Activated CD4-positive, alpha-beta T cell treated with anti-CD3 and anti-CD28 coated beads for 36 hours (primary cell): ENCODE measurements at regions not wholly inside any gene's neighbourhood (a gene's known extent, or its start where the extent isn't known, plus 50 kb on each side); places are given as distances from the start of the nearest gene placed in this dataset.

Source experiments
- ATAC-seq: fragments of 200-7000 bp; cut with Tn5 transposase; one replicate; pipeline ENCODE4 v1.10.0; 2021; ENCODE audit warnings: mild to moderate bottlenecking, moderate library complexity
- CTCF ChIA-PET: fragments of 350-600 bp; sonication (Branson Sonifier 250); formaldehyde crosslinking; loops from one replicate; lab custom pipeline; 2021; ENCODE audit warnings: antibody characterized with exemption; lab: Charles Lee
- POLR2A ChIA-PET: fragments of 350-600 bp; sonication (Branson Sonifier 250); formaldehyde crosslinking; loops from one replicate; lab custom pipeline; 2021; ENCODE audit warnings: antibody characterized with exemption, inconsistent platforms; lab: Charles Lee
- DNase-seq: peaks from one replicate; pipeline ENCODE4 v3.0.0-alpha.2; 2020
- H3K27ac Mint-ChIP-seq: one replicate; pipeline ENCODE4 v1.8.0; 2021; ENCODE audit warnings: mixed read lengths
- H3K27me3 Mint-ChIP-seq: one replicate; pipeline ENCODE4 v1.8.0; 2021; ENCODE audit warnings: mixed read lengths
- H3K36me3 Mint-ChIP-seq: one replicate; pipeline ENCODE4 v1.8.0; 2021; ENCODE audit warnings: low read depth, mixed read lengths
- H3K4me1 Mint-ChIP-seq: one replicate; pipeline ENCODE4 v1.8.0; 2021; ENCODE audit warnings: mixed read lengths
- H3K4me3 Mint-ChIP-seq: one replicate; pipeline ENCODE4 v1.8.0; 2021; ENCODE audit warnings: mild to moderate bottlenecking, moderate library complexity, mixed read lengths
- H3K9me3 Mint-ChIP-seq: one replicate; pipeline ENCODE4 v1.8.0; 2021; ENCODE audit warnings: low read depth, mixed read lengths
- intact Hi-C, 2 experiments: fragments of 100-400 bp; cut with DNase I in 1 of 2; cut with micrococcal nuclease in 1 of 2; formaldehyde crosslinking; loops; one replicate each; pipeline versions ENCODE4 v1.14.2 to v1.15.1; 2022 to 2024; cut with DNase I, micrococcal nuclease

- Mint-ChIP-seq H3K4me3 (no peak overlapping the region), H3K9me3 (no peaks in the 10 kb centered on the region), H3K36me3 (no peaks in the 10 kb centered on the region), H3K27me3 (no peaks in the 10 kb centered on the region), H3K4me1 (no peaks in the 10 kb centered on the region), H3K27ac (no peak overlapping the region)
- ChIA-PET CTCF (interaction anchor here (0.7 kb wide), 1 partner anchor 145 kb away, joined by 3 read pairs; no protein-coding TSS in a partner anchor), POLR2A (no interaction called here)
- ATAC-seq (no peak), DNase-seq (no peak)
- intact Hi-C loops, result no loop called here
Measured at GRCh38 chr3:177959188-177959587, 577.0 kb upstream of the KCNMB2 start.

- no peaks in the 10 kb centered on the region for H3K27me3 Mint-ChIP-seq
- no peak for DNase-seq
- H3K27ac Mint-ChIP-seq, result no peak overlapping the region
- H3K4me3 Mint-ChIP-seq, result no peak overlapping the region
- no peaks in the 10 kb centered on the region for H3K4me1 Mint-ChIP-seq
- ChIA-PET CTCF (no interaction called here), POLR2A (no interaction called here)
- intact Hi-C loops, result no loop called here
- ATAC-seq, result no peak
- H3K36me3 Mint-ChIP-seq, result no peaks in the 10 kb centered on the region
- H3K9me3 Mint-ChIP-seq, result no peaks in the 10 kb centered on the region
Measured at GRCh38 chr3:177960014-177960413, 576.2 kb upstream of the KCNMB2 start.

- no peak for ATAC-seq
- no peak overlapping the region for H3K27ac Mint-ChIP-seq
- POLR2A ChIA-PET, result no interaction called here
Measured at GRCh38 chr3:177960722-177961121, 575.5 kb upstream of the KCNMB2 start.

GRCh38 chr3:177961784-177962183 is 574.5 kb upstream of the KCNMB2 start:
- DNase-seq (no peak), ATAC-seq (no peak)
- H3K27ac Mint-ChIP-seq, result no peak overlapping the region
- H3K4me3 Mint-ChIP-seq, result no peak overlapping the region
- no peaks in the 10 kb centered on the region for H3K4me1 Mint-ChIP-seq
- intact Hi-C loops, result no loop called here
- H3K36me3 Mint-ChIP-seq, result no peaks in the 10 kb centered on the region
- no peaks in the 10 kb centered on the region for H3K9me3 Mint-ChIP-seq
- ChIA-PET POLR2A (no interaction called here), CTCF (no interaction called here)
- H3K27me3 Mint-ChIP-seq, result no peaks in the 10 kb centered on the region

More at GRCh38 chr3:177960722-177961121, 575.5 kb upstream of the KCNMB2 start:
- CTCF ChIA-PET, result no interaction called here
- DNase-seq, result no peak
- Mint-ChIP-seq H3K9me3 (no peaks in the 10 kb centered on the region), H3K4me3 (no peak overlapping the region), H3K27me3 (no peaks in the 10 kb centered on the region), H3K4me1 (no peaks in the 10 kb centered on the region), H3K36me3 (no peaks in the 10 kb centered on the region)
- intact Hi-C loops, result no loop called here

GRCh38 chr3:177966493-177966892 is 569.7 kb upstream of the KCNMB2 start:
- Mint-ChIP-seq H3K4me3 (no peak overlapping the region), H3K4me1 (no peaks in the 10 kb centered on the region), H3K9me3 (no peaks in the 10 kb centered on the region), H3K27ac (no peak overlapping the region), H3K36me3 (no peaks in the 10 kb centered on the region), H3K27me3 (no peaks in the 10 kb centered on the region)
- intact Hi-C loops, result no loop called here
- no peak for ATAC-seq
- no peak for DNase-seq
- ChIA-PET CTCF (interaction anchor here (0.7 kb wide), 1 partner anchor 415 kb away, joined by 3 read pairs; no protein-coding TSS in a partner anchor), POLR2A (no interaction called here)

GRCh38 chr3:177968891-177969290 is 567.3 kb upstream of the KCNMB2 start:
- Mint-ChIP-seq H3K4me3 (no peak overlapping the region), H3K27ac (no peak overlapping the region), H3K9me3 (no peaks in the 10 kb centered on the region), H3K27me3 (no peaks in the 10 kb centered on the region), H3K36me3 (no peaks in the 10 kb centered on the region), H3K4me1 (no peaks in the 10 kb centered on the region)
- ChIA-PET POLR2A (no interaction called here), CTCF (no interaction called here)
- DNase-seq, result no peak
- no peak for ATAC-seq
- intact Hi-C loops, result no loop called here

GRCh38 chr3:177973241-177973840 is 562.9 kb upstream of the KCNMB2 start:
- Mint-ChIP-seq H3K36me3 (no peaks in the 10 kb centered on the region), H3K4me3 (no peak overlapping the region), H3K4me1 (no peaks in the 10 kb centered on the region), H3K27me3 (no peaks in the 10 kb centered on the region), H3K9me3 (no peaks in the 10 kb centered on the region), H3K27ac (no peak overlapping the region)
- ATAC-seq (peak; percentile 39), DNase-seq (no peak)
- intact Hi-C loops, result no loop called here
- ChIA-PET POLR2A (interaction anchor here (0.6 to 0.7 kb wide), 2 partner anchors 15 to 499 kb away, joined by 3 read pairs; no protein-coding TSS in a partner anchor), CTCF (no interaction called here)

- Mint-ChIP-seq H3K36me3 (no peaks in the 10 kb centered on the region), H3K4me1 (no peaks in the 10 kb centered on the region), H3K4me3 (no peak overlapping the region), H3K9me3 (no peaks in the 10 kb centered on the region), H3K27ac (no peak overlapping the region), H3K27me3 (no peaks in the 10 kb centered on the region)
- POLR2A ChIA-PET, result no interaction called here
- DNase-seq, result no peak
- ATAC-seq, result no peak
- CTCF ChIA-PET, result no interaction called here
- intact Hi-C loops, result no loop called here
Measured at GRCh38 chr3:177976241-177976640, 560.0 kb upstream of the KCNMB2 start.

GRCh38 chr3:177976866-177977265 is 559.4 kb upstream of the KCNMB2 start:
- DNase-seq (no peak), ATAC-seq (no peak)
- H3K36me3 Mint-ChIP-seq, result no peaks in the 10 kb centered on the region
- no peaks in the 10 kb centered on the region for H3K27me3 Mint-ChIP-seq
- H3K4me3 Mint-ChIP-seq, result no peak overlapping the region
- no peak overlapping the region for H3K27ac Mint-ChIP-seq
- no peaks in the 10 kb centered on the region for H3K4me1 Mint-ChIP-seq
- intact Hi-C loops, result no loop called here
- H3K9me3 Mint-ChIP-seq, result no peaks in the 10 kb centered on the region
- ChIA-PET POLR2A (no interaction called here), CTCF (no interaction called here)

- POLR2A ChIA-PET, result no interaction called here
- no peak overlapping the region for H3K27ac Mint-ChIP-seq
- intact Hi-C loops, result no loop called here
- CTCF ChIA-PET, result interaction anchor here (0.6 kb wide), 1 partner anchor 157 kb away, joined by 3 read pairs; no protein-coding TSS in a partner anchor
- H3K36me3 Mint-ChIP-seq, result no peaks in the 10 kb centered on the region
- H3K4me3 Mint-ChIP-seq, result no peak overlapping the region
- DNase-seq (no peak), ATAC-seq (peak; percentile 58)
- H3K27me3 Mint-ChIP-seq, result no peaks in the 10 kb centered on the region
- H3K9me3 Mint-ChIP-seq, result no peaks in the 10 kb centered on the region
- no peaks in the 10 kb centered on the region for H3K4me1 Mint-ChIP-seq
Measured at GRCh38 chr3:177977381-177978158, 558.7 kb upstream of the KCNMB2 start.

GRCh38 chr3:177978946-177979345 is 557.3 kb upstream of the KCNMB2 start:
- POLR2A ChIA-PET, result no interaction called here

GRCh38 chr3:177979703-177980102 is 556.5 kb upstream of the KCNMB2 start:
- no peaks in the 10 kb centered on the region for H3K27me3 Mint-ChIP-seq
- ChIA-PET POLR2A (no interaction called here), CTCF (no interaction called here)
- H3K27ac Mint-ChIP-seq, result no peak overlapping the region
- DNase-seq, result no peak
- ATAC-seq, result no peak
- intact Hi-C loops, result no loop called here
- H3K36me3 Mint-ChIP-seq, result no peaks in the 10 kb centered on the region
- H3K4me1 Mint-ChIP-seq, result no peaks in the 10 kb centered on the region
- no peaks in the 10 kb centered on the region for H3K9me3 Mint-ChIP-seq
- no peak overlapping the region for H3K4me3 Mint-ChIP-seq

More at GRCh38 chr3:177978946-177979345, 557.3 kb upstream of the KCNMB2 start:
- DNase-seq, result no peak
- Mint-ChIP-seq H3K9me3 (no peaks in the 10 kb centered on the region), H3K27ac (no peak overlapping the region), H3K27me3 (no peaks in the 10 kb centered on the region), H3K4me3 (no peak overlapping the region), H3K4me1 (no peaks in the 10 kb centered on the region), H3K36me3 (no peaks in the 10 kb centered on the region)
- CTCF ChIA-PET, result interaction anchor here (0.7 to 1.2 kb wide), 3 partner anchors 12 to 45 kb away, joined by 3 read pairs; no protein-coding TSS in a partner anchor
- ATAC-seq, result no peak
- intact Hi-C loops, result no loop called here
